ENCODE measurements at regions not wholly inside any gene's neighbourhood (a gene's known extent, or its start where the extent isn't known, plus 50 kb on each side); places are given as distances from the start of the nearest gene placed in this dataset.
A peak's percentile ranks its signal among the peaks of the same experiment; 100 is the strongest.

DNA sequence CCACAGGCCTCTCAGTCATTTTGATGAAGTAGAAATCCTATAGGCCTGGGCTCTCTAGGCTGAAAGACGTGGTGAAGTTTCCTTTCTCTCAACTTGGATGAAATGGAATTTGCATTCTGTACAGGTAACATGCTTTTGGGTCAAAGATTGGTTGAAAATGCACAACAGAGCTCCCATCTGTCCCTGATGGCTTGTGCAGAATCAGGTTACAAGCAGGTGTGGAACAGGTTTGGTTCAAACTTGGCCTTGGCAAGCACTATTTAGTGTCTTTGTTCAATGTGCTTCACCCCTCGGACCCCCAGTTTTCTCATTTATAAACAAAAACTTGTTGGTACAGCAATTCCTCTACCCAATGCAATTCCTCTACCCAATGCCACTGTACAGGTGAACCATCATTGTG lies 1493.0 kb downstream of the AACS start:
- no peak overlapping the region for H4K5ac ChIP-seq (ENCODE audit: insufficient read length, low read depth, low read length)
- no peak overlapping the region for H4K91ac ChIP-seq (replicated peaks; ENCODE audit: insufficient read length, low read length)
- H3K23ac ChIP-seq (ENCODE audit: insufficient read length) = no peak overlapping the region
- no peaks in the 10 kb centered on the region for H4K20me1 ChIP-seq (replicated peaks in 1 of 2; ENCODE audit: control insufficient read depth in 1 of 2, insufficient read depth in 2 of 2, low read length in 2 of 2)
- H2BK120ac ChIP-seq (replicated peaks; ENCODE audit: low read depth, low read length) = no peak overlapping the region
- no peak for DNase-seq (ENCODE audit: low read depth in 1 of 2, low spot score in 2 of 2)
- no peaks in the 10 kb centered on the region for H3K23me2 ChIP-seq (ENCODE audit: low read depth, low read length)
- no peak overlapping the region for H2BK5ac ChIP-seq (ENCODE audit: low read depth, low read length)
- no peak for FAIRE-seq
- H2BK20ac ChIP-seq (ENCODE audit: low read length) = no peak overlapping the region
- H2BK12ac ChIP-seq (ENCODE audit: low read depth, low read length) = no peak overlapping the region
- H3K79me1 ChIP-seq (ENCODE audit: low read depth, low read length) = no peaks in the 10 kb centered on the region
- H4K8ac ChIP-seq (ENCODE audit: extremely low read depth, insufficient read depth, low read length) = no peak overlapping the region
- H3K4me2 ChIP-seq (ENCODE audit: insufficient read depth in 1 of 2, low read depth in 2 of 2, low read length in 2 of 2) = no peak overlapping the region
- H3K79me2 ChIP-seq (ENCODE audit: control insufficient read depth in 1 of 2, insufficient read depth in 2 of 2, low read length in 2 of 2) = no peaks in the 10 kb centered on the region
- H3K4ac ChIP-seq (replicated peaks; ENCODE audit: insufficient read length, low read depth, low read length) = no peak overlapping the region
- H2AFZ ChIP-seq (ENCODE audit: low read length) = 0 out of 2 replicates have a peak overlapping the region, but pooled peaks have one; percentile 64
- WGBS, 2 experiments (ENCODE audit: extremely low coverage in 1 of 2, insufficient coverage in 1 of 2, insufficient read length in 1 of 2, insufficient replicate concordance in 2 of 2, low coverage in 1 of 2, low lambda C conversion rate in 2 of 2, missing lambda C conversion rate in 1 of 2) = 92% methylated on average over 2 of the region's 2 CpGs; no CpG with 5 or more reads in 1 of the 2 experiments
- H2AK5ac ChIP-seq (ENCODE audit: low read depth, low read length) = no peak overlapping the region
- H3K9ac ChIP-seq (replicated peaks in 1 of 4; ENCODE audit: extremely low read depth in 1 of 4, low read depth in 3 of 4, low read length in 3 of 4) = no peak overlapping the region
- no peaks in the 10 kb centered on the region for H3K36me3 ChIP-seq (ENCODE audit: control insufficient read depth in 2 of 4, insufficient read depth in 4 of 4, low read length in 3 of 4)
- no peak overlapping the region for H3K18ac ChIP-seq (ENCODE audit: extremely low read depth, low read length)
- no peaks in the 10 kb centered on the region for H3K27me3 ChIP-seq (replicated peaks in 1 of 4; ENCODE audit: control insufficient read depth in 3 of 4, extremely low read depth in 1 of 4, insufficient read depth in 3 of 4, low read length in 3 of 4)
- no peaks in the 10 kb centered on the region for H3K9me3 ChIP-seq (ENCODE audit: insufficient read depth in 2 of 2, low read depth in 1 of 2, low read length in 1 of 2)
- no peak overlapping the region for H2BK15ac ChIP-seq (ENCODE audit: low read length)
- no peak overlapping the region for H3K4me3 ChIP-seq (ENCODE audit: extremely low read depth in 1 of 4, insufficient read depth in 2 of 4, low read depth in 3 of 4, low read length in 4 of 4)
- POLR2A ChIA-PET (ENCODE audit: partially characterized antibody) = no interaction called here
- no peak overlapping the region for H3K14ac ChIP-seq (ENCODE audit: insufficient read length)
- CTCF ChIA-PET (ENCODE audit: partially characterized antibody) = no interaction called here
- H3K4me1 ChIP-seq (replicated peaks in 1 of 4; ENCODE audit: control insufficient read depth in 3 of 4, insufficient read depth in 4 of 4, low read length in 3 of 4) = peaks cover 0 to 19% (median 8%) of the 10 kb centered on the region in 4 experiments; a peak in 4 of 7 replicates
- no peak overlapping the region for H3K27ac ChIP-seq (ENCODE audit: low read depth, low read length)
- H3K56ac ChIP-seq (replicated peaks; ENCODE audit: insufficient read length, low read depth, low read length) = no peak overlapping the region
- no peak for TF ChIP-seq KDM1A (IDR thresholded peaks at IDR 0.05; ENCODE audit: borderline replicate concordance, low read length)
- TF ChIP-seq RFX5 (IDR thresholded peaks at IDR 0.05; ENCODE audit: borderline replicate concordance, low read depth, low read length) = no peak
- TF ChIP-seq SIX5 (IDR thresholded peaks at IDR 0.05; ENCODE audit: low read depth, low read length) = no peak
- TF ChIP-seq, protein P1, sequence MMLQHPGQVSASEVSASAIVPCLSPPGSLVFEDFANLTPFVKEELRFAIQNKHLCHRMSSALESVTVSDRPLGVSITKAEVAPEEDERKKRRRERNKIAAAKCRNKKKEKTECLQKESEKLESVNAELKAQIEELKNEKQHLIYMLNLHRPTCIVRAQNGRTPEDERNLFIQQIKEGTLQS (IDR thresholded peaks at IDR 0.05; ENCODE audit: insufficient read depth, low read depth, low read length) = no peak
- no peak for TF ChIP-seq CTBP2 (IDR thresholded peaks at IDR 0.05; ENCODE audit: borderline replicate concordance, insufficient read depth, insufficient read length, low read length)
- TF ChIP-seq, protein P2, sequence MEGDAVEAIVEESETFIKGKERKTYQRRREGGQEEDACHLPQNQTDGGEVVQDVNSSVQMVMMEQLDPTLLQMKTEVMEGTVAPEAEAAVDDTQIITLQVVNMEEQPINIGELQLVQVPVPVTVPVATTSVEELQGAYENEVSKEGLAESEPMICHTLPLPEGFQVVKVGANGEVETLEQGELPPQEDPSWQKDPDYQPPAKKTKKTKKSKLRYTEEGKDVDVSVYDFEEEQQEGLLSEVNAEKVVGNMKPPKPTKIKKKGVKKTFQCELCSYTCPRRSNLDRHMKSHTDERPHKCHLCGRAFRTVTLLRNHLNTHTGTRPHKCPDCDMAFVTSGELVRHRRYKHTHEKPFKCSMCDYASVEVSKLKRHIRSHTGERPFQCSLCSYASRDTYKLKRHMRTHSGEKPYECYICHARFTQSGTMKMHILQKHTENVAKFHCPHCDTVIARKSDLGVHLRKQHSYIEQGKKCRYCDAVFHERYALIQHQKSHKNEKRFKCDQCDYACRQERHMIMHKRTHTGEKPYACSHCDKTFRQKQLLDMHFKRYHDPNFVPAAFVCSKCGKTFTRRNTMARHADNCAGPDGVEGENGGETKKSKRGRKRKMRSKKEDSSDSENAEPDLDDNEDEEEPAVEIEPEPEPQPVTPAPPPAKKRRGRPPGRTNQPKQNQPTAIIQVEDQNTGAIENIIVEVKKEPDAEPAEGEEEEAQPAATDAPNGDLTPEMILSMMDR (IDR thresholded peaks at IDR 0.05; ENCODE audit: control extremely low read depth in 1 of 3, insufficient read depth in 1 of 3, low read depth in 1 of 3, low read length in 3 of 3) = no peak
- TF ChIP-seq POU5F1 (IDR thresholded peaks at IDR 0.05; ENCODE audit: low read depth, low read length) = no peak
- TF ChIP-seq RXRA (IDR thresholded peaks at IDR 0.05; ENCODE audit: insufficient read depth, low read depth, low read length) = no peak
- TF ChIP-seq SRF (IDR thresholded peaks at IDR 0.05; ENCODE audit: low read depth, low read length) = no peak
- no peak for TF ChIP-seq KDM4A (IDR thresholded peaks at IDR 0.05; ENCODE audit: low read depth, low read length, severe bottlenecking)
- no peak for TF ChIP-seq EP300 (IDR thresholded peaks at IDR 0.05; ENCODE audit: borderline replicate concordance in 1 of 2, low read depth in 2 of 2, low read length in 2 of 2)
